NCI-H128 (cell line): ENCODE measurements at regions not wholly inside any gene's neighbourhood (a gene's known extent, or its start where the extent isn't known, plus 50 kb on each side); places are given as distances from the start of the nearest gene placed in this dataset.

Experiments
- DNase-seq: peaks from one replicate; lab custom pipeline; 2025; ENCODE audit not compliant: unreplicated experiment; lab: John Stamatoyannopoulos, UW

DNA sequence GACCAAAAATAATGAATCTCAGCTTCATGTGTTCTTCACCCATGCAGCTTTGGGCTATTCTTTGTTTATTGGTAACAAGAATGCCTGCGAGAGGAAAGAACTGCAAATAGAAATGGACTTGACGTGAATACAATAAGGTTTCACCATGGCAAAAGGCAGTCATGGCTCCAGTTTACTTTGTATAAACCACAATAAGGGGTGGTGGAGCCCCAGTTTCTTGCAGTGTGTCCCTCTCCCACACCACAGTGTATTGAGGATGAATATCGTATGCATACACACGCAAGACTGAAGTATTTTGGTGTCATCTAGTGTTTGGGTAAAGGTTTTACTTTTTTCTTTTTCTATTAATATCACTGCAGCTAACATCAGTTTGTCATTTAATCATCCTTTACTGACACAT, 159.7 kb upstream of the CNTN4 start:
- DNase-seq, result no peak

DNA sequence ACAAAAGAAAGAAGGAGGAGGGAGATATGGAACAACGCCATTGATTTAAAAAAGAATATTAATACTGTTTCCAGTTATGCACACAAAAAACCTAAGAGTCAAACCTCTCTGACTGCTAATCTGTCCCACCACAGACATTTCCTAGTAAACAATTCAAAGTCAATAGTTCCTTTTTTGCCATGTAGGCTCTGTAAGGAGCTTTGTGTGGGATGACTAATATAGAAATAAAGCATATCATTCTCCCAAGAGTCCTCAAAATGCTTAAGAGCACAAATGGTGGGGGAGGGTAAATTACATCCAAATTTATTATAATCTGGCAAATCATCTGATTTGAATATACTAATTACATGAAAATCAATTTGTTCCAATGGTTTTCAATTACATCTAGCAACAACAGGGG, 155.9 kb upstream of the CNTN4 start:
- DNase-seq, result no peak

- DNase-seq, result no peak
These were observed 155.1 kb upstream of the CNTN4 start for GRCh38 chr3:1943395-1944118.

DNA sequence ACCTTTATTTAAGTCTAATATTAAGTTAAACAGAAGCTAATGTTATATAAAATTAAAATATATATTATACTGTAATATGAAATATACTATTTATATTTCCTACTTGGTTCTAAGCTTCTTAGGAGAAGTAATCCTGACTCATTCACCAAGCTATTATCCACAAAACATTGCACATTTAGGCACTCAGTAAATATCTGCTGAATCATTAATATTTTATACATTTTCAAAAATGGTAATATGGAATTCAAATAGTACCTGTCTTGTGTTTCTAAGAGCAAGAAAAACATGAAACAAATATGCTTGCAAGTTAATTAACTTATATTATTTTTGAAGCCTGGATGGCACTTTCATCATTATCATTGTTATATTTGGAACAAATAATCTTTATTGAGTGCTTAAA, 153.0 kb upstream of the CNTN4 start:
- no peak for DNase-seq

GRCh38 chr3:1953536-1953935, 145.1 kb upstream of the CNTN4 start:
- no peak for DNase-seq

DNA sequence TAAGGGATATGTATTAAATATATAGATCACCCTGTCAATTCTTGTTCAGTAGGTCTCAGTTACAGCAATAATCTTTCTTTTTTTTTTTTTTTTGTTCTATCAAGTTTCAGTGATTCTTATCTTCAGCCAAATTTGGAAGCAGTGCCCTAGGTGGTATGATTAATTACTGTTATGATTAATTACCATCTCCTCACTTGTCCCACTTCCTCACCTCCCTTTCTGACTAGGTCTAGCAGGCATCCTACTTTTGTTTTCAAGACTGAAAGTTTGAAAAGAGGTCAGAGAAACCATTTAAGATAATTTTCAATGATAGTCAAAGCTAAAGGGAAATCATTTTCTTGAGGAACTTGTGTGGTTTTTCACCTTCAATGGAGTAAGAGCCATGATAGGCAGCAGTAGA, 144.0 kb upstream of the CNTN4 start:
- DNase-seq, result no peak

GRCh38 chr3:1955170-1955569, 143.5 kb upstream of the CNTN4 start:
- DNase-seq, result no peak

DNA sequence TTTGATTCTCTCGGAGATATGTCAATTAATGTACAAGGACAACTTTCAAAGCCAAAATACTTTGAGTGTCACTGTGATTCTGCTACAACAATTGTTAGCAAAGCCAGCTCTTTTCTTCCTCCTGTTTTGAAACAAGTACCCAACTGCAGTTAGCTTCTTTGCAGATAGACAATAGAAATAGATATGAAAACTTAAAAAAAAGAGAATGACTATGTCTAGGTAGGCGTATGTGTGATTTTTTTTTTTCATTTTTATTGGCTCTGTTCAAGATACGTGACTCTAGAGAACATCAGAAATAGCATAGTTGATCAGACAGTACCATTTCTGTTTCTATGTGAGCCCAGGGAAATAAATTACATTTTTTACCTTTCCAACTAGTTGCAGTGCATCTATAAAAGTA, 142.9 kb upstream of the CNTN4 start:
- no peak for DNase-seq

DNA sequence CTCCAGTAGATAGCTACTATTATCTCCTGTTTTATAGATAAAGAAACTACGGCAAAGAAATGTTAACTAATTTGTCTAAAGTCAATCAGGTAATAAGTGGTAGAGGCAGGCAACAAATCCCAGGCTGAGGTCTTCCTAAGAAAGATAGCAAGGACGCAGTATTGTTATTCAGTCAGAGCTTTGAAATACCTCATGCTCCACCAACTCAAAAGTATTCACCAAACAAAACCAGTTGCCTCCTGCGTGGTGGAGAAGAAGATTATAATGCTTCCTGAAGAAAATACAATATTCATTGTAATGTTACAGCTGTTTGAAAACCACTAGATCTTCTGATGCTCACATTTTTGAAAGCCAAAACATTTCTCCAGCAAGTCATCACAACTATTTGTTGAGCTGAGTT, 138.2 kb upstream of the CNTN4 start:
- DNase-seq, result no peak

GRCh38 chr3:1962396-1963088, 136.1 kb upstream of the CNTN4 start:
- DNase-seq, result peak; percentile 88

DNA sequence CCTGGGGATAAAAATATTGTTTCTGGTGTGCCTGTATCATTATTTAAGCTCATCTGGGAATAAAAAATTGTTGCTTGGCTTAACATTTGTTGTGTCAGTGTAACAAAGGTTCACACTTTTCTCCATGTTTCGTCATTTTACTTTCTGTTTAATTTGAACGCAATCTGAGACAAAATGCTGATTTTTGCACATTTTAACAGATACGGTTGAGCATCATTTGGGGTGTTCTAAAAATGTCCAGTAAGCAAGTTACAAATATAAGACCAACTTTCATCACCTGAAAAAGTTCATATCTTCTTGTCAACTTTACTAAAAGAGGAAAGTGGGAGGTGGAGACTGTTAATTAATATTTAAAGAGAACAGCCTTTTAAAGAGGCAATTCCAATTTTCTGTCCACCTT, 134.8 kb upstream of the CNTN4 start:
- no peak for DNase-seq

GRCh38 chr3:1967525-1967924, 131.1 kb upstream of the CNTN4 start:
- DNase-seq, result no peak

- no peak for DNase-seq
These were observed 129.4 kb upstream of the CNTN4 start for GRCh38 chr3:1969281-1969680.

GRCh38 chr3:1971780-1972179, 126.9 kb upstream of the CNTN4 start:
- DNase-seq, result no peak

GRCh38 chr3:1979961-1980615, 118.6 kb upstream of the CNTN4 start:
- no peak for DNase-seq

GRCh38 chr3:1987980-1988379, 110.7 kb upstream of the CNTN4 start:
- DNase-seq, result no peak

DNA sequence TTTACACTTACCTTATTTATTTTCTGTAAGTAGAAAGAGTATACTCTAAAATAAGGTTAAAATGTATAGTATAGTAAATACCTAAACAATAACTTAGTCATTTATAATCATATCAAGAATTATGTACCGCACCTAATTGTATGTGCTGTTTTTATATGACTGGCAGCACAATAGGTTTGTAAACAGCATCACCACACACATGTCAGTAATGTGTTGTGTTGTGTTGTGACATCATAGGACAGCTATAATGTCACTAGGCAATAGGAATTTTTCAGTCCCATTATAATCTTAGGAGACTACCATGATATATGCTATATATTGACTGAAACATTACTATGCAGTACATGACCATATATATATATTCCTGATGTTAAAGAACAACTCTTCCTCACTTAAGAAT, 99.9 kb upstream of the CNTN4 start:
- DNase-seq, result no peak

DNA sequence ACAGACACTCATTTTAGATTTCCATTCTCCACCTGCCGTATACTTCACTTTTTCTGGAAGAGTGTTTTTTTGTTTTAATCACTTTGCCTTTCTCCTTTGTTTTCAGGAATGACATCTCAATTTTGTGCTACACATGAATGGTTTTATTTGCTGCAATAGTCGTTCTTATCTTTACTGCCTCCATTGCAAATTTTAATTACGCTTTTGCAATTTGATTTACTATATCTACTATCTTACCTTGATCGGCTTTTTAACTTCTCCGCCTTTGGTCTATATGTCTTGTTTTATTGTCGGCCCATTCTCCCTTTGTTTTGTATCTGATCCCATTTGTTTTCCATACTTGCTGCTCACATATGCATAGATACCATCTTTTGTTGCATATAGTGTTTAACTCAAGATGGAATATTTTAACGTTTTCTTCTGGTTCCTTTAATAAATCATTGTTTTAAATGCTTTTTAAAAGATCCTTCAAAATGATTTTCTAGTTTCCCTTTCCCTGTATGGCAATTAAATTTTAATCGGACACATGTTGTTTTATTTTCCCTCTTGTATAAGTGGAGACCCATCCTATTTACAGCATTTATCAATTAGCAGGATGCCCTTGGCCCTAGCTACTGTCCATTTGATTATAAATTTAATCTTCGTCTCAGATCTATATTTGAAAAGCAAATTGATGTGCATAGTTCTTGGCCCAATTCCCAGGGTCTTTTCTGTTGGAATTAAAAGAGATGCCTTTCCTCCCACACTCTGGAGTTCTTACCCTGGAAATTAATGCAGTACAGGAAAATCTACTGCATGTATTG, 97.2 kb upstream of the CNTN4 start:
- DNase-seq, result no peak

- DNase-seq, result no peak
These were observed 74.7 kb upstream of the CNTN4 start for GRCh38 chr3:2023959-2024358.

DNA sequence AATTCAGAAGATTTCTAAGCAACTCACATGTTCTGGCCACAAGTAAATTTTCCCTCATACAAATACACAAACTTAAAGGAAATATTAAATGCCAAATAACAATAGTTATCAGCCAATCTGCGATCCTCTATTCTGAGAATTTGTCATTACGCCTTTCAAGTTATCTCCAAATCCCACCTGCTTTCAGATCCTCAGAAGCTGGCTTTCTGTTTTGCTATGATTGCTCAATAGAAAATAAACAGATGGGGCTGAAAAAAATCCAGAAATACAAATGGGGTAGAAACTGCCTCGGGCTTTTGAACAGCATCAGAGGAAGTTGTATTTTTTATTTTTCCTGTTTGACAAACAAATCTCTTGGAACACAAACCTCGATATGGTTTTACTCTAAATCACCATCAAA, 74.0 kb upstream of the CNTN4 start:
- no peak for DNase-seq

GRCh38 chr3:2029559-2029958, 69.1 kb upstream of the CNTN4 start:
- DNase-seq, result no peak

GRCh38 chr3:2036076-2036475, 62.6 kb upstream of the CNTN4 start:
- no peak for DNase-seq
